ENCODE measurements at regions not wholly inside any gene's neighbourhood (a gene's known extent, or its start where the extent isn't known, plus 50 kb on each side); places are given as distances from the start of the nearest gene placed in this dataset.

- TF ChIP-seq CTCF (IDR thresholded peaks at IDR 0.05; ENCODE audit: borderline replicate concordance, extremely low read depth, low read length, poor library complexity, severe bottlenecking) (no peak), EZH2 (IDR thresholded peaks at IDR 0.05; ENCODE audit: borderline replicate concordance, low read depth, low read length, severe bottlenecking) (no peak)
These were observed 173.8 kb downstream of the ETS2 start for GRCh38 chr21:38979271-38980121.
